Karpas-422 (cell line): ENCODE measurements at regions not wholly inside any gene's neighbourhood (a gene's known extent, or its start where the extent isn't known, plus 50 kb on each side); places are given as distances from the start of the nearest gene placed in this dataset.
"Not testable (repeated sequence)": the region's sequence is repeated elsewhere in the genome, so short reads cannot be mapped to it uniquely, and the experiment has no call there.

Experiments used
- DNase-seq: peaks from one replicate; pipeline ENCODE4 v3.0.0-alpha.2; 2015
- H2AFZ ChIP-seq: fragments of 200-600 bp; sonication (generic); 2 replicates; pipeline ENCODE4 v1.6.1; 2014; ENCODE audit warnings: antibody characterized with exemption, low read length, mixed read lengths
- H3K27ac ChIP-seq: fragments of 200-600 bp; sonication (generic); 2 replicates; pipeline ENCODE4 v1.5.1; 2014; ENCODE audit warnings: mild to moderate bottlenecking, low read length, moderate library complexity
- H3K27me3 ChIP-seq: fragments of 200-600 bp; sonication (generic); 2 replicates; pipeline ENCODE4 v1.6.1; 2014; ENCODE audit warnings: low read length, mixed read lengths
- H3K36me3 ChIP-seq: fragments of 200-600 bp; sonication (generic); 2 replicates; pipeline ENCODE4 v1.6.1; 2014; ENCODE audit warnings: low read length, mixed read lengths; ENCODE audit not compliant: insufficient read depth
- H3K4me1 ChIP-seq: fragments of 200-600 bp; sonication (generic); 2 replicates; pipeline ENCODE4 v1.6.1; 2014; ENCODE audit warnings: mild to moderate bottlenecking, low read length, mixed read lengths
- H3K4me2 ChIP-seq: fragments of 200-600 bp; sonication (generic); 2 replicates; pipeline ENCODE4 v1.6.1; 2014; ENCODE audit warnings: low read length, low read depth, mild to moderate bottlenecking; ENCODE audit not compliant: poor library complexity, severe bottlenecking
- H3K4me3 ChIP-seq: fragments of 200-600 bp; sonication (generic); 2 replicates; pipeline ENCODE4 v1.5.1; 2014; ENCODE audit warnings: mild to moderate bottlenecking, antibody characterized with exemption, low read length, mixed read lengths
- H3K79me2 ChIP-seq: fragments of 200-600 bp; sonication (generic); 2 replicates; pipeline ENCODE4 v1.6.1; 2014; ENCODE audit warnings: mild to moderate bottlenecking, low read length, mixed read lengths
- H3K9ac ChIP-seq: fragments of 200-600 bp; sonication (generic); 2 replicates; pipeline ENCODE4 v1.6.0; 2014; ENCODE audit warnings: low read length
- H3K9me2 ChIP-seq: fragments of 200-600 bp; sonication (generic), shearing (Covaris generic); replicated peaks from 2 replicates; pipeline ENCODE4 v1.6.0; 2014; ENCODE audit warnings: mild to moderate bottlenecking, low read length, moderate library complexity; ENCODE audit not compliant: insufficient read depth
- H3K9me3 ChIP-seq: fragments of 300-700, 200-600 bp; sonication (generic); 2 replicates; pipeline ENCODE4 v1.6.1; 2014; ENCODE audit warnings: low read length, mixed read lengths
- H4K20me1 ChIP-seq: fragments of 200-600 bp; sonication (generic); 2 replicates; pipeline ENCODE4 v1.6.1; 2014; ENCODE audit warnings: mild to moderate bottlenecking, antibody characterized with exemption, low read length, low read depth; ENCODE audit not compliant: insufficient read depth

GRCh38 chr3:178203165-178203564, 333.1 kb upstream of the KCNMB2 start:
- Histone ChIP-seq H3K36me3 (no peaks in the 10 kb centered on the region), H3K9me3 (no peaks in the 10 kb centered on the region), H3K4me1 (no peaks in the 10 kb centered on the region), H2AFZ (no peak overlapping the region), H3K9me2 (no peaks in the 10 kb centered on the region), H3K27ac (no peak overlapping the region), H3K4me2 (no peak overlapping the region), H3K4me3 (no peak overlapping the region), H3K79me2 (no peaks in the 10 kb centered on the region), H3K9ac (no peak overlapping the region), H4K20me1 (no peaks in the 10 kb centered on the region), H3K27me3 (no peaks in the 10 kb centered on the region)
- no peak for DNase-seq

GRCh38 chr3:178203650-178204049, 332.6 kb upstream of the KCNMB2 start:
- no peak overlapping the region for H2AFZ ChIP-seq
- no peak overlapping the region for H3K27ac ChIP-seq
- no peak for DNase-seq
- H3K4me3 ChIP-seq: no peak overlapping the region
- H3K4me1 ChIP-seq: no peaks in the 10 kb centered on the region
- H3K27me3 ChIP-seq: no peaks in the 10 kb centered on the region
- no peaks in the 10 kb centered on the region for H4K20me1 ChIP-seq
- no peak overlapping the region for H3K9ac ChIP-seq
- H3K79me2 ChIP-seq: no peaks in the 10 kb centered on the region
- no peaks in the 10 kb centered on the region for H3K9me2 ChIP-seq
- no peak overlapping the region for H3K4me2 ChIP-seq
- no peaks in the 10 kb centered on the region for H3K9me3 ChIP-seq
- H3K36me3 ChIP-seq: no peaks in the 10 kb centered on the region

- H3K4me1 ChIP-seq: no peaks in the 10 kb centered on the region
- H3K27ac ChIP-seq: no peak overlapping the region
- H4K20me1 ChIP-seq: no peaks in the 10 kb centered on the region
- no peaks in the 10 kb centered on the region for H3K27me3 ChIP-seq
- H3K79me2 ChIP-seq: no peaks in the 10 kb centered on the region
- H3K9ac ChIP-seq: no peak overlapping the region
- no peak overlapping the region for H3K4me2 ChIP-seq
- H3K4me3 ChIP-seq: no peak overlapping the region
- H3K36me3 ChIP-seq: no peaks in the 10 kb centered on the region
- no peaks in the 10 kb centered on the region for H3K9me3 ChIP-seq
- no peak overlapping the region for H2AFZ ChIP-seq
- DNase-seq: no peak
- H3K9me2 ChIP-seq: no peaks in the 10 kb centered on the region
Measured at GRCh38 chr3:178205740-178206139, 330.5 kb upstream of the KCNMB2 start.

DNA sequence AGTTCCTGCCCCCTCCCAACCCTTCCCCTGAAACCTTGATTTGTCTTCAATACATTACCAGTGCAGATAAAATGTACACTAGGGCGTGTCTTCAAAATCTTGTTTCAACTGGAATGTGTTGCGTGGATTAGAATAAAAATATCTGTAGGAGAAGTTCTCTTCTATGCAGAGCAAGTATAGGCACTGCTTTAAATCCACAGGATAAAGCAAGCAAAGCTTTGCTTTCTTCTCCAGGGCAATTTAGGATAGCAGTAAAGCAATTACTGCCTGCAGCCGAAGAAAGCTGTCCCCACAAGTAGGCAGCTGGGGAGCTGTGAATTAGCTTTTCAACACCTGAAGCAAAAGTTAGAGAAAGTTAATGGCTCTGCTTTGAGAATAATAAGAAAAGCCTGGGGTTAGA, 329.7 kb upstream of the KCNMB2 start:
- Histone ChIP-seq H3K9ac (no peak overlapping the region), H3K36me3 (no peaks in the 10 kb centered on the region), H4K20me1 (no peaks in the 10 kb centered on the region), H3K4me1 (no peaks in the 10 kb centered on the region), H3K4me2 (no peak overlapping the region), H3K9me2 (no peaks in the 10 kb centered on the region), H3K27ac (no peak overlapping the region), H3K4me3 (no peak overlapping the region), H3K9me3 (no peaks in the 10 kb centered on the region), H3K27me3 (no peaks in the 10 kb centered on the region), H3K79me2 (no peaks in the 10 kb centered on the region), H2AFZ (no peak overlapping the region)
- no peak for DNase-seq

- not testable (repeated sequence) for H3K9ac ChIP-seq, H2AFZ ChIP-seq, H3K9me3 ChIP-seq, H3K4me2 ChIP-seq, H3K27me3 ChIP-seq, H3K36me3 ChIP-seq, H3K4me1 ChIP-seq, H3K9me2 ChIP-seq, H3K27ac ChIP-seq, DNase-seq, H3K79me2 ChIP-seq, H3K4me3 ChIP-seq, H4K20me1 ChIP-seq
Measured at GRCh38 chr3:178207161-178207560, 329.1 kb upstream of the KCNMB2 start.

DNA sequence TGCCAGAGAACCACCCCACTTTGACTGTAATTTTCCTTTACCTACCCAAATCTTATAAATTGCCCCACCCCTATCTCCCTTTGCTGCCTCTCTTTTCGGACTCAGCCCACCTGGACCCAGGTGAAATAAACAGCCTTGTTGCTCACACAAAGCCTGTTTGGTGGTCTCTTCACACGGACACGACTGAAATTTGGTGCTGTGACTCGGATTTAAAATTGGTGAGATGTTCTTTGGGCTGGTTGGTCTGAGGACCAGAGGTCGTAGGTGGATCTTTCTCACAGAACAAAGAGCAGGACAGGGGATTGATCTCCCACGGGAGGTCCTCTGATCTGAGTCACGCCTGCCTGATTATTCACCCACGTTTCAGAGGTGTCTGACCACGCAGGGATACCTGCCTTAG, 328.6 kb upstream of the KCNMB2 start:
- H3K9ac ChIP-seq, H3K9me3 ChIP-seq, H3K4me3 ChIP-seq, H3K36me3 ChIP-seq, H3K27ac ChIP-seq, DNase-seq, H3K27me3 ChIP-seq, H3K79me2 ChIP-seq, H3K4me1 ChIP-seq, H4K20me1 ChIP-seq, H3K9me2 ChIP-seq, H2AFZ ChIP-seq, H3K4me2 ChIP-seq: not testable (repeated sequence)

DNA sequence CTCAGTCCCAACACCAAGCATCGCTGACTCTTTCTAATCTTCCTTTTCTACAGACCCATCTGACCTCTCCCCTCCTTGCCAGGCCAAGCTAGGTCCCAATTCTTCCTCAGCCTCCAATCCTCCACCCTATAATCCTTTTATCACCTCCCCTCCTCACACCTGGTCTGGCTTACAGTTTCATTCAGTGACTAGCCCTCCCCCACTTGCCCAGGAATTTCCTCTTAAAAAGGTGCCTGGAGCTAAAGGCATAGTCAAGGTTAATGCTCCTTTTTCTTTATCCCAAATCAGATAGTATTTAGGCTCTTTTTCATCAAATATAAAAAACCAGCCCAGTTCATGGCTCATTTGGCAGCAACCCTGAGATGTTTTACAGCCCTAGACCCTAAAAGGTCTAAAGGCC, 327.1 kb upstream of the KCNMB2 start:
- not testable (repeated sequence) for H3K27ac ChIP-seq, H3K9me2 ChIP-seq, DNase-seq, H3K79me2 ChIP-seq, H3K4me2 ChIP-seq, H3K9ac ChIP-seq, H3K27me3 ChIP-seq, H3K4me3 ChIP-seq, H4K20me1 ChIP-seq, H2AFZ ChIP-seq, H3K4me1 ChIP-seq, H3K9me3 ChIP-seq, H3K36me3 ChIP-seq

DNA sequence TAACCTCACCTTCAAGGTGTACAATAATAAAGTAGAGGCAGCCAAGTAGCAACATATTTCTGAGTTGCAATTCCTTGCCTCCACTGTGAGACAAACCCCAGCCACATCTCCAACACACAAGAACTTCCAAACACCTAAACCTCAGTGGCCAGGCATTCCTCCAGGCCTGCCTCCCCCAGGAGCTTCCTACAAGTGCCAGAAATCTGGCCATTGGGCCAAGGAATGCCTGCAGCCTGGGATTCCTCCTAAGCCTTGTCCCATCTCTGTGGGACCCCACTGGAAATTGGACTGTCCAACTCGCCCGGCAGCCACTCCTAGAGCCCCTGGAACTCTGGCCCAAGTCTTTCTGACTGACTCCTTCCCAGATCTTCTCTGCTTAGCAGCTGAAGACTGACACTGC, 326.6 kb upstream of the KCNMB2 start:
- H3K4me1 ChIP-seq, H3K79me2 ChIP-seq, H3K36me3 ChIP-seq, H3K27ac ChIP-seq, H3K9ac ChIP-seq, H3K9me3 ChIP-seq, H3K4me3 ChIP-seq, H4K20me1 ChIP-seq, H3K9me2 ChIP-seq, DNase-seq, H3K4me2 ChIP-seq, H3K27me3 ChIP-seq, H2AFZ ChIP-seq: not testable (repeated sequence)

- H3K27me3 ChIP-seq, H3K36me3 ChIP-seq, H3K27ac ChIP-seq, H4K20me1 ChIP-seq, H3K4me1 ChIP-seq, H3K9me3 ChIP-seq, DNase-seq, H3K4me3 ChIP-seq, H3K9me2 ChIP-seq, H3K79me2 ChIP-seq, H3K4me2 ChIP-seq, H2AFZ ChIP-seq, H3K9ac ChIP-seq: not testable (repeated sequence)
Measured at GRCh38 chr3:178211086-178211485, 325.1 kb upstream of the KCNMB2 start.
